ENCODE measurements at regions not wholly inside any gene's neighbourhood (a gene's known extent, or its start where the extent isn't known, plus 50 kb on each side); places are given as distances from the start of the nearest gene placed in this dataset.

- no peak for DNase-seq
Observed at GRCh38 chr4:136643416-136643815, 888.9 kb downstream of the PCDH18 start.

- DNase-seq: peak; percentile 1
Observed at GRCh38 chr4:136637071-136637777, 895.1 kb downstream of the PCDH18 start.

- no peak for DNase-seq
Observed at GRCh38 chr4:136636155-136636554, 896.1 kb downstream of the PCDH18 start.

- DNase-seq: no peak
Observed at GRCh38 chr4:136634121-136634520, 898.2 kb downstream of the PCDH18 start.

GRCh38 chr4:136599890-136600289 lies 932.4 kb downstream of the PCDH18 start:
- no peak for DNase-seq

- DNase-seq: no peak
Observed at GRCh38 chr4:136590440-136590839, 941.9 kb downstream of the PCDH18 start.

- DNase-seq: no peak
Observed at GRCh38 chr4:136583567-136583966, 948.7 kb downstream of the PCDH18 start.

- DNase-seq: no peak
Observed at GRCh38 chr4:136581119-136581518, 951.2 kb downstream of the PCDH18 start.

- no peak for DNase-seq
Observed at GRCh38 chr4:136575146-136575545, 957.1 kb downstream of the PCDH18 start.

- no peak for DNase-seq
Observed at GRCh38 chr4:136573460-136573859, 958.8 kb downstream of the PCDH18 start.

- DNase-seq: no peak
Observed at GRCh38 chr4:136571315-136571714, 961.0 kb downstream of the PCDH18 start.

- DNase-seq: no peak
Observed at GRCh38 chr4:136562834-136563233, 969.5 kb downstream of the PCDH18 start.

GRCh38 chr4:136558940-136559494 lies 973.3 kb downstream of the PCDH18 start:
- DNase-seq: no peak

GRCh38 chr4:136557396-136557795 lies 974.9 kb downstream of the PCDH18 start:
- no peak for DNase-seq

GRCh38 chr4:136554033-136554432 lies 978.3 kb downstream of the PCDH18 start:
- DNase-seq: no peak

GRCh38 chr4:136551753-136552152 lies 980.5 kb downstream of the PCDH18 start:
- no peak for DNase-seq

GRCh38 chr4:136540747-136541146 lies 991.5 kb downstream of the PCDH18 start:
- no peak for DNase-seq

GRCh38 chr4:136528131-136528530 lies 1004.2 kb downstream of the PCDH18 start:
- no peak for DNase-seq

GRCh38 chr4:136526517-136526916 lies 1005.8 kb downstream of the PCDH18 start:
- no peak for DNase-seq

- DNase-seq: no peak
Observed at GRCh38 chr4:136524039-136524438, 1008.3 kb downstream of the PCDH18 start.

GRCh38 chr4:136516371-136516770 lies 1015.9 kb downstream of the PCDH18 start:
- no peak for DNase-seq

GRCh38 chr4:136505020-136505419 lies 1027.3 kb downstream of the PCDH18 start:
- DNase-seq: no peak

GRCh38 chr4:136495851-136496250 lies 1036.4 kb downstream of the PCDH18 start:
- no peak for DNase-seq

GRCh38 chr4:136495076-136495475 lies 1037.2 kb downstream of the PCDH18 start:
- no peak for DNase-seq

- no peak for DNase-seq
Observed at GRCh38 chr4:136489101-136489500, 1043.2 kb downstream of the PCDH18 start.
